ENCODE measurements at regions not wholly inside any gene's neighbourhood (a gene's known extent, or its start where the extent isn't known, plus 50 kb on each side); places are given as distances from the start of the nearest gene placed in this dataset.

DNA sequence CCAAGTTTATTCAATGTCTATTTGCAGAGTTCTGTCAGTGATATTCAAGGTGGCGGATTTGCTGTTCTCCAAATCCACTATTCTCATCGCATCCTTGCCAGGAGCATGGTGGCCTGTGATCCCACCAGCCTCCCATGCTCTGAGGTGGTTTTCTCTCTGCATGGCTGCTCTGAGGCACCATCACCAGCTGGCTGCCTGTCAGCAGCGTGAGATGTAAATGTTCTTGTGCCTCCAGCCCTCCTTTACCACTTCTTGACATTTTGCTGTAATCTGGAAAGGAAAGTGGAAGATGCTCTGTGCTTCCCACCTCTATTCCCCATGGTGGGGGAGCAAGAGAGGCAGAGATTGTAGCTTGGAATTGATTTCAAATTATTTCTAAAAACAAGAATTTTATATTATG is 293.6 kb upstream of the SLC24A2 start:
- TF ChIP-seq POLR2A (IDR thresholded peaks at IDR 0.05): no peak
- TF ChIP-seq, protein P1, sequence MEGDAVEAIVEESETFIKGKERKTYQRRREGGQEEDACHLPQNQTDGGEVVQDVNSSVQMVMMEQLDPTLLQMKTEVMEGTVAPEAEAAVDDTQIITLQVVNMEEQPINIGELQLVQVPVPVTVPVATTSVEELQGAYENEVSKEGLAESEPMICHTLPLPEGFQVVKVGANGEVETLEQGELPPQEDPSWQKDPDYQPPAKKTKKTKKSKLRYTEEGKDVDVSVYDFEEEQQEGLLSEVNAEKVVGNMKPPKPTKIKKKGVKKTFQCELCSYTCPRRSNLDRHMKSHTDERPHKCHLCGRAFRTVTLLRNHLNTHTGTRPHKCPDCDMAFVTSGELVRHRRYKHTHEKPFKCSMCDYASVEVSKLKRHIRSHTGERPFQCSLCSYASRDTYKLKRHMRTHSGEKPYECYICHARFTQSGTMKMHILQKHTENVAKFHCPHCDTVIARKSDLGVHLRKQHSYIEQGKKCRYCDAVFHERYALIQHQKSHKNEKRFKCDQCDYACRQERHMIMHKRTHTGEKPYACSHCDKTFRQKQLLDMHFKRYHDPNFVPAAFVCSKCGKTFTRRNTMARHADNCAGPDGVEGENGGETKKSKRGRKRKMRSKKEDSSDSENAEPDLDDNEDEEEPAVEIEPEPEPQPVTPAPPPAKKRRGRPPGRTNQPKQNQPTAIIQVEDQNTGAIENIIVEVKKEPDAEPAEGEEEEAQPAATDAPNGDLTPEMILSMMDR (IDR thresholded peaks at IDR 0.05 in 8 of 11, conservative IDR thresholded peaks at IDR 0.05 in 3 of 11): no peak

Data from spleen (tissue), 7 donors.